ENCODE measurements at regions not wholly inside any gene's neighbourhood (a gene's known extent, or its start where the extent isn't known, plus 50 kb on each side); places are given as distances from the start of the nearest gene placed in this dataset.

DNA sequence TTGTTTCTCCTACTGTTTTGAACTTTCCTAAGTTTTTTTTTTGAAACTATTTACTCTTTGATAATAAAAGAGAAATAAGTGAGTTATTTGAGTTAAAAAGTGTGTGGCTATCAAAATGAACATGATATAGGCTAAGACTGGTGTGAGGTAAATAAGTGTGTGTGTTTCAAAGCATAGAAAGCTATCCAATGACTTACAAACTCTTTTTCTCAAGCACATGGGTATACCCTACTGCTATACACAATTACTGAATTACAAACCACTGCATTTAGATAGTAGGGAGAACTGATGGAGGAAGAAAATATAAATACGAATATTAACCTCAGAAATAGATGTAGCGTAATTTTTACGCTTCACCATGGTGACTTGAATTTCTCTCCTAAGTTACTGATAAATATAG, 305.8 kb upstream of the ANXA10 start:
- no peak overlapping the region for H3K18ac ChIP-seq (ENCODE audit: extremely low read depth, low read length)
- H2BK15ac ChIP-seq (ENCODE audit: low read length) = no peak overlapping the region
- H3K23me2 ChIP-seq (ENCODE audit: low read depth, low read length) = no peaks in the 10 kb centered on the region
- H3K4ac ChIP-seq (replicated peaks; ENCODE audit: insufficient read length, low read depth, low read length) = no peak overlapping the region
- no peak overlapping the region for H2BK20ac ChIP-seq (ENCODE audit: low read length)
- POLR2A ChIA-PET (ENCODE audit: partially characterized antibody) = no interaction called here
- no peak overlapping the region for H3K27ac ChIP-seq (ENCODE audit: low read depth, low read length)
- no peak overlapping the region for H3K23ac ChIP-seq (ENCODE audit: insufficient read length)
- 97% methylated on average over 3 of the region's 3 CpGs; no CpG with 5 or more reads in 1 of the 2 experiments for WGBS, 2 experiments (ENCODE audit: extremely low coverage in 1 of 2, insufficient coverage in 1 of 2, insufficient read length in 1 of 2, insufficient replicate concordance in 2 of 2, low coverage in 1 of 2, low lambda C conversion rate in 2 of 2, missing lambda C conversion rate in 1 of 2)
- no peak overlapping the region for H2BK120ac ChIP-seq (replicated peaks; ENCODE audit: low read depth, low read length)
- no peak overlapping the region for H3K14ac ChIP-seq (ENCODE audit: insufficient read length)
- H3K9me3 ChIP-seq (ENCODE audit: insufficient read depth in 2 of 2, low read depth in 1 of 2, low read length in 1 of 2) = no peaks in the 10 kb centered on the region
- DNase-seq (ENCODE audit: low read depth in 1 of 2, low spot score in 2 of 2) = no peak
- no peak overlapping the region for H3K4me2 ChIP-seq (ENCODE audit: insufficient read depth in 1 of 2, low read depth in 2 of 2, low read length in 2 of 2)
- no peaks in the 10 kb centered on the region for H3K36me3 ChIP-seq (ENCODE audit: control insufficient read depth in 2 of 4, insufficient read depth in 4 of 4, low read length in 3 of 4)
- TF ChIP-seq KDM1A (IDR thresholded peaks at IDR 0.05; ENCODE audit: borderline replicate concordance, low read length) = no peak
- TF ChIP-seq CEBPB (IDR thresholded peaks at IDR 0.05; ENCODE audit: low read depth, low read length) = no peak
- TF ChIP-seq ZNF274 (IDR thresholded peaks at IDR 0.05; ENCODE audit: borderline replicate concordance, extremely low read depth, low read length) = no peak
- TF ChIP-seq JUN (IDR thresholded peaks at IDR 0.05; ENCODE audit: low read depth, low read length) = no peak
- H4K20me1 ChIP-seq (replicated peaks in 1 of 2; ENCODE audit: control insufficient read depth in 1 of 2, insufficient read depth in 2 of 2, low read length in 2 of 2) = no peaks in the 10 kb centered on the region
- H4K8ac ChIP-seq (ENCODE audit: extremely low read depth, insufficient read depth, low read length) = no peak overlapping the region
- no peak overlapping the region for H3K4me3 ChIP-seq (ENCODE audit: extremely low read depth in 1 of 4, insufficient read depth in 2 of 4, low read depth in 3 of 4, low read length in 4 of 4)
- no peak overlapping the region for H2AK5ac ChIP-seq (ENCODE audit: low read depth, low read length)
- H3K4me1 ChIP-seq (replicated peaks in 1 of 4; ENCODE audit: control insufficient read depth in 3 of 4, insufficient read depth in 4 of 4, low read length in 3 of 4) = no peaks in the 10 kb centered on the region
- H2BK5ac ChIP-seq (ENCODE audit: low read depth, low read length) = no peak overlapping the region
- no peaks in the 10 kb centered on the region for H3K79me1 ChIP-seq (ENCODE audit: low read depth, low read length)
- no peak overlapping the region for H2BK12ac ChIP-seq (ENCODE audit: low read depth, low read length)
- no peak overlapping the region for H3K56ac ChIP-seq (replicated peaks; ENCODE audit: insufficient read length, low read depth, low read length)
- H3K79me2 ChIP-seq (ENCODE audit: control insufficient read depth in 1 of 2, insufficient read depth in 2 of 2, low read length in 2 of 2) = no peaks in the 10 kb centered on the region
- no peaks in the 10 kb centered on the region for H3K27me3 ChIP-seq (replicated peaks in 1 of 4; ENCODE audit: control insufficient read depth in 3 of 4, extremely low read depth in 1 of 4, insufficient read depth in 3 of 4, low read length in 3 of 4)
- no peak for FAIRE-seq
- no peak overlapping the region for H4K91ac ChIP-seq (replicated peaks; ENCODE audit: insufficient read length, low read length)
- no peak overlapping the region for H3K9ac ChIP-seq (replicated peaks in 1 of 4; ENCODE audit: extremely low read depth in 1 of 4, low read depth in 3 of 4, low read length in 3 of 4)
- CTCF ChIA-PET (ENCODE audit: partially characterized antibody) = interaction anchor here (0.9 to 1.2 kb wide), 2 partner anchors 21 to 89 kb away, joined by 3 read pairs; no protein-coding TSS in a partner anchor
- no peak overlapping the region for H2AFZ ChIP-seq (ENCODE audit: low read length)
- H4K5ac ChIP-seq (ENCODE audit: insufficient read length, low read depth, low read length) = no peak overlapping the region
